Astrocyte of the spinal cord (primary cell): ENCODE measurements at regions not wholly inside any gene's neighbourhood (a gene's known extent, or its start where the extent isn't known, plus 50 kb on each side); places are given as distances from the start of the nearest gene placed in this dataset.

Experiments
- DNase-seq: peaks from one replicate; pipeline ENCODE4 v3.0.0; 2011; ENCODE audit warnings: low read depth, low spot score
- H3K4me3 ChIP-seq: 2 replicates; pipeline ENCODE4 v1.5.1; 2011; ENCODE audit warnings: low read depth, mild to moderate bottlenecking, low read length, moderate library complexity
- CTCF ChIP-seq: IDR thresholded peaks from 2 replicates; pipeline ENCODE4 v1.5.1; 2012; ENCODE audit warnings: low read depth, mild to moderate bottlenecking, low read length, inconsistent platforms
- in situ Hi-C: cut with HindIII; loops from 2 replicates; pipeline ENCODE4 v1.10.0; 2017; ENCODE audit warnings: low sequenced_read_pairs

DNA sequence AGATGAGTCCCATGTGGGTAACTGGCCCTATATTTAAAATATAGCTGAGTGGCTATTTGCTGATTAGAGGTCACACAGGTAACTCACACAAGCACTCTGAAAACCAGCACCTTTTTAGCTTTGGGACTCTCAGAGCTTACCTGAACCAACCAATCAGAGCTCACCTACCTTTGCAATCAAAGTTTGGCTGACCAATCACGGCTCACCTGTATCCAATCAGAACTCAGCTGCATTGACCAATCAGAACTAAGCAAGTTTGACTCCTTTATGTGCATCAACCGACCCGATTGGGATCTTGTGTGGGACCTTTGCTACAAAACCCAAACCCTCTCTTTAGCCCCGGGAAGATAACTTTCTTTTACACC, 106.8 kb upstream of the NXT1 start:
- H3K4me3 ChIP-seq, result no peak overlapping the region
- in situ Hi-C loops, result no loop called here
- DNase-seq, result no peak
- TF ChIP-seq CTCF, result no peak

GRCh38 chr20:23242556-23243180, 107.9 kb upstream of the NXT1 start:
- DNase-seq, result no peak
- H3K4me3 ChIP-seq, result no peak overlapping the region
- in situ Hi-C loops, result no loop called here
- TF ChIP-seq CTCF, result no peak

GRCh38 chr20:23242104-23242503, 108.5 kb upstream of the NXT1 start:
- no peak for TF ChIP-seq CTCF
- no peak overlapping the region for H3K4me3 ChIP-seq
- DNase-seq, result no peak
- in situ Hi-C loops, result no loop called here

DNA sequence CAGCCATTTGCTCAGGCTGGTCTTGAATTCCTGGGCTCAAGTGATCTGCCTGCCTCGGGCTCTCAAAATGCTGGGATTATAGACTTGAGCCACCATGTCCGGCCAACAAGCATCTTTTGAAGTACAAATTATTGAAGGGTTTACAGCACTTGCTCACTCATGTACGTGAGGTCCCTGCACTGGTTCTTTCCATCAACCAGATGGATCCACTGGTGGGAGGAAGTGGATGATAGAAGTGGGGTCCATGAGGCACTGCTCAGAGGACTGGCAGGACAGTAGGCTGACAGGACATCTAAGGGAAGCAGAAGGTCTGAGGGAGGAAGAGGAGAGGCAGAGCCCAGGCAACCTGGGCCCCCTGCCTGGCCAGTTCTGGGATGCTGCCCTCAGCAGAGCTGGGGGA, 109.2 kb upstream of the NXT1 start:
- DNase-seq, result no peak
- no peak for TF ChIP-seq CTCF
- H3K4me3 ChIP-seq, result no peak overlapping the region
- in situ Hi-C loops, result no loop called here

DNA sequence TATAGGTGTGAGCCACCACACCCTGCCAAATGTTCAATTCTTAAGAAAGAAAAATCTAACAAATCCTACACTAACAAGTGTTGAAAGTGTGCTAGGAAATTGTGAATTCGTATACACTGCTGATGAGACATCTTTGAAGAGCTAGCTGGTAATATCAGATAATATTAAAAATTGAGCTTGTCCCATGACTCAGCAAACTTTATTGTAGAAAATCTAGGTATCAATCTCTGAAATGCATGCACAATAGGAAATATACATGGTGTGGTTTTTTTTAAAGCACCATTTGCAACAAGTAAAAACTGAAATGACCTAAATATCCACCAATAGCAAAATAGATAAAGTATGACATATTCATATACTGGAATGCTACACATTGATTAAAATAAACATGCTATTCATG, 110.1 kb upstream of the NXT1 start:
- DNase-seq, result no peak
- no peak overlapping the region for H3K4me3 ChIP-seq
- in situ Hi-C loops, result no loop called here
- TF ChIP-seq CTCF, result no peak

- H3K4me3 ChIP-seq, result no peak overlapping the region
- TF ChIP-seq CTCF, result no peak
- in situ Hi-C loops, result no loop called here
- DNase-seq, result no peak
Measured at GRCh38 chr20:23237201-23237600, 113.4 kb upstream of the NXT1 start.
